HG03196 (cell line): ENCODE measurements at regions not wholly inside any gene's neighbourhood (a gene's known extent, or its start where the extent isn't known, plus 50 kb on each side); places are given as distances from the start of the nearest gene placed in this dataset.

Experiments
- ATAC-seq: cut with Tn5 transposase; IDR thresholded peaks from one replicate; pipeline ENCODE4 v1.9.1; 2021; ENCODE audit not compliant: unreplicated experiment

DNA sequence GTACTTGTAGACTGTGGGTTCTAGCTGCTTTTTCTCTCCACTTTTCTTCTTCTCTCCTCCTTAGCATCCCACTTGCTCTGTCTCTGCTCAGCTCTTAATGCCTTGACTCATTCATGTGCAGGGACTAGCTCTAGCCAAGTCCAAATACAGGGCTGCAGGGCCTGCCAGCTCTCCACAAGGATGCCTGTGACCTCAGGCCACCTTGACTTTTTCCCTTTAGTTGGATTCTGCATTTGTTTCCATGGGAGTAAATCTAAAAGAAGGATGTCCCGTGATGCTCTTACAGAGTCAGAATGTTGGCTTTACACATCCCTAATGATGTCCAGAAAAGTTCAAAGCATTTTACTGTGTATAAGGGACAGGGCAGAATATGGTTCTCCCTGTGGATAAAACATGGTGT, 101.8 kb upstream of the PREP start:
- ATAC-seq: no peak

DNA sequence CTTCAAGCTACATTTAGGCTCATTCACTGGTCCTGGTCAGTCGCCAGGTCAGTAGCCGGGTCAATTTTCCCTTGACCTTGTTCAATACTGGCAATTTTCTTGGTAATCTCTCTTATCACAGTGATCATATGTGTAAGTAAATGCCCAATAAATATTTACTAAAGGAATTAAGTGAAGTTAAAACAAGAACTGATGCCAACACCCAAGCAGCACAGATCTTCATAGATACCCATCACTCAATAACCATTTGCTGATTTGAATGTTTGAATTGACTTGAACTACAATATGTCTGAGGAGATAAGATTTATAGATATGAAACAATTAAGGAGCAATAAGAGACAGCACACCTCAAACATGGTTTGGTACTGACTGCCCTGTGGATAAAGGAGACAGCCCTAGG, 100.8 kb upstream of the PREP start:
- no peak for ATAC-seq

DNA sequence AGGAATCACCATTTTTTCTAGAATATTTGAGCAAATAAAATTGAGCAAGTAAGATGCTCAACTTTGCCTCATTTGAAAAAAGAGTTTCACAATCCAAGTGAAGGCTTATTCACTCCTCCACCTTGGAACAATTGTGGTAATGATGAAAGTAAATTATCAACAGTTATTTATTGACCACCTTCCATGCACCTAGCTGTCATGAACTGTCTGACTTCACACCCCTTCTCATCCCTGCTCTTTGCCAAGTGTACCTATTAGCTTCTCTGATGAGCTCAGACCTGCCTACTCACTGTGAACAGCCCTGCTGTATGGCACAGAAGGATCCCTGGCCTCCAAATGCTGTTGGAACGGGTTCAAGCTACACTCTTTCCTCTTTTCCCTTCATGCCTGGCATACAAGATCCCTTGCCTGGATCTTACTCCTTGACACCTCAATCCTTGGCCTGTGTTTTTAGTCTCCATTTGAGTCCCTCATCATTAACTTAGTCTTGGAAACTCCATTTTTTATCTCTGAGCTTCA, 99.0 kb upstream of the PREP start:
- no peak for ATAC-seq

DNA sequence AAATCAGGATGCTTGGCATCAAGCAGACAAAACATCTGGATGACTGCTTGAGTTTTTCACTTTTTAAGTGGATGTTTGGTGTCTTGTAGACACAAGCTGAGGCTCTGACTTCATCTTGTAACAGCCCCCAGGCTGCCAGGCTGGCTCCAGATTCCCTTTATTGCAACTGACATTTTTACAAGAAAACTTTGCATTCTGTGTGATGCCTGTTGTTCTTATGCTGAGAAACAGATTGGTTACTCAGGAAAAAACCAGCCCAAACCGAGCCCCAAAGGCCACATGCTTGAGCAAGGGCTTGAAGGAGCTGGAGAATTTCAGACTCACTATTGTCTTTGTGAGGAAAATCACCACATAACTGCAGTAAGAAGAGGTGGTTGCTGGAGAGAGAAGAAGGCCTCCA, 98.4 kb upstream of the PREP start:
- no peak for ATAC-seq

DNA sequence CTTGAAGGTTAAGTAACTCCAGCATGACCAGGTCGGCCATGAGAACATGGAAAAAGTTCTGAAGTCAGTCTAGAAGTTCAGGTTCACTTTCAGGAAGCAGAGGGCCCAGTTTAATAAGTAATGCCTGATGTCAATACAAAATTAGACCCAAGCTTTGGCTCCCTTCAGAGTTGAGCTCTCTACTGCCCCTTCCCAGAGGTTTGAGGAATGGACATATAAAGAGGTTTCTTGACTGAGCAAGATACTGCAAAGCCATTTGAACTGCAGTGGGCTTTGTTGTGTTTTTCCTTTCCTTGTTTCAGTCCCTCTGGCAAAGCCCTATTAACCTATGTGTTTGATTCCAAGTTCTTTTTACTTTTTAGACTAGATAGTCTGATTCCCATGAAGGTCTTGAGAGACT, 97.8 kb upstream of the PREP start:
- ATAC-seq: no peak

DNA sequence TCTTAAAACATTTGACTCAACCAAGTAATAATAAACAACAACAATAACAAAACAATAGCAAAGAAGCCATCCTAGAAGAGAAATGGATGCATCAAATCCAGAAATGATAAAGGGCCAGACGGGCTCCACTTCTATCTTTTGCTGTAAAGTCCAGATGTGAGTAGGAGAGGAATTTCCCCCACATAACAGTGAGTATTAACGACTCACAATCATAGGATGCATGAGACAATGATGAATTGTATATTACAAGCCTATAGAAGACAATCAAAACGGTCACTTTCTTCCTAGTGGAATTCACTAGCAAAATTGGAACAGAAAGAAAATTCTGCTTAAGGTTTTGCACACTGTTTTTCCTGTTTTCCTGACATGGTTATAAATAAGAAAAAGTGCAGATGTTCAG, 97.0 kb upstream of the PREP start:
- no peak for ATAC-seq

DNA sequence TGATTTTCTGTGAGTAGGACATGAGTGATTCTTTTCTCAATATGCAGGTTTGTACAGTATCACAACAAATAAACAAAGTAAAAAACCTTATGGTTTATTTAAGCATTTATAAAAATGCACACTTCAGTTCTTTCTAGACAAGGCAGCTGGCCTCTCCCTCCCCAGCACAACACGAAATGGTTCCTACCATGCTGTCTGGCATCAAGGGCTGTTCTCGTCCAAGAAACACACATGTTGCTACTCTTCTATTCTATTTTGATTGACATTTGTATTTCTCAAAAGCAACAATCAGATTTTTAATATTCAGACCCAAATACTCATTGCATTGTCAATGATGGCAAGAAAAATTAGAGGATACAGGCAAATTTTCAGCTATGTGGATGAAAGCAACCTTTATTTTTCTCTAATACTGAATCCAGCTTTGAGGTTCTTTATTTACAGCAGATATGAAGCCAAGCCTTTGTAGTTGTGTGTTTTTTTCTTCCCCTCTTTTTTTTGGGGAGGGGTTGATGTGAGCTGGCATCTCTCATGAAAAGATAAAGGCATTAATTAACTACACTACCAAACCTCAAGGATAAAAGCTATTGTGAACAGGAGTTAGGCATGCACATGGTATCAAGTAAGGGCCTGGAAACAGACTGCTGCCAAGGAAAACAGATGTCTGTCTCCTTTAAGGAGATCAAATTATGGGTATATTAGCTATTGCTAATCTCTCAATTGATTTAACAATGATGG, 96.4 kb upstream of the PREP start:
- ATAC-seq: no peak

DNA sequence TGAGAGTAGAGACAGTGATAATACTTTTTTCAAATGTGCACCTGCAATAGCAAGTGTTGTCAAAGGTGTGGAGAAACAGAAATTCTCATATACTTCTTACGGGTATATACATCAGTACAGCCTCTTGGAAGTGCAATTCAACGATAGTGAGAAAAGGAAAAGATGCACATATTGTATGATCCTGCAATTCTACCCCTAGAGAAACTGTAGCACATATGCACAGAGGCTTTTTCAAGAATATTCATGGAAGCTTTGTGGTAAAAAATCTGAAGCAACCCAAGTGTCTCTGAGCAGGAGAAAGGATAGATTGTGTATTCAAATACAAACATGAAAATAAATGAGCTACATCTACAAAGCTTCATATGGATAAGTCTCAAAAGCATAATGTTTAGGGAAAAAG, 94.7 kb upstream of the PREP start:
- no peak for ATAC-seq

DNA sequence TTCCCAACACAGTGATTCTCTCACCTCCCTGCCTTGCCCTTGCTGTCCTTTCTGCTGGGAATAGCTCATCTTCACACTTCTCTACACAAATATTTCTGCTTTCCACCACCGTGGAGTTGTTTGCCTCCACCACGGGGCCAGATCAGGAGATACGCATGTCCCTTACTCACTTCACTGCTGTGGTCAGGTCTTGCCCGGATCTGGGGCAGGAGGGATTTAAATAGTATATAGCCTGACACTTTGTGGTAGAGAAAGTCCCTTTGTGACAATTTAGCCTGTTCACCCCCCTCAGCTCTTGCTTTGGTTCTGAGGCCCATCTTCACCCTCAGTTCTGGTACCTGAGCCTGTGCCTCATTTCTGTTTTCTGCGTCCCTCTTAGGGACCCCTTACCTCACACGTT, 92.6 kb upstream of the PREP start:
- ATAC-seq: peak; percentile 62

DNA sequence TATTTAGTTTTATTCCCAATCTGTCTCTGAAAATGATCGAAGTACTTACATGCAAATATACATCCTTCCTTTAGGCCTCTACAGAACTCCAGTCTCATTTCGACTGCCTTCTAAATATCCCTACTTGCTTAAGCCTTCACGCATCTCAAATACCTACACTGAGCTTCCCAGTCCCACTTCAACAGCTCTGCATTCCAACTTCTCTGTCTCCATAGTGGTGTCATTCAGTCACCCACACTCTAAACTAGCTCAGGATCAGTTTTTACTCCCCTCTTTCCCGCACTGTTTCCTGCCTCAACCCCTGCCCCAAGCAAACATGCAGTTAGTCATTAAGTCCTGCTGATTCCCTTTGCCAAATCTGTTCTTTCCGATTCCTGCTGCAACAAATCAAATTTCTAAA, 91.8 kb upstream of the PREP start:
- no peak for ATAC-seq

DNA sequence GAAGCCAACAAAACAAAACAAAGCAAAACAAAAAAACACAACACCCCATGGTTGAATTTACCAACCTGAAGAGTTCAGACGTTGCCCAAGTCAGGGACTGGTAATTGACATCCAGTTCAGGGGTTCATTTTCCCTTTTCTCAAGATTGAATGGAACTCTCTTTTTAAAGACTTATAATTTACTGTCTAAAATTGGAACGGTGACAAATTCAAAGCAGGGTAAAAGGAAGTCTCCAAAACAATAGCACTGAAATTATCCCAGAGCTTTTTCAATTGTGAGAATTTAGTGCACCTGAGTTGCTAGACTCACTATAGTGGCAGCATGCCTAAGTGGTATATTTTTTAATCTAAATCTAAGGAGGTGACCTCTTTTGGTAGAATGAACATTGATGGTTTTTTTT, 90.9 kb upstream of the PREP start:
- ATAC-seq: no peak

DNA sequence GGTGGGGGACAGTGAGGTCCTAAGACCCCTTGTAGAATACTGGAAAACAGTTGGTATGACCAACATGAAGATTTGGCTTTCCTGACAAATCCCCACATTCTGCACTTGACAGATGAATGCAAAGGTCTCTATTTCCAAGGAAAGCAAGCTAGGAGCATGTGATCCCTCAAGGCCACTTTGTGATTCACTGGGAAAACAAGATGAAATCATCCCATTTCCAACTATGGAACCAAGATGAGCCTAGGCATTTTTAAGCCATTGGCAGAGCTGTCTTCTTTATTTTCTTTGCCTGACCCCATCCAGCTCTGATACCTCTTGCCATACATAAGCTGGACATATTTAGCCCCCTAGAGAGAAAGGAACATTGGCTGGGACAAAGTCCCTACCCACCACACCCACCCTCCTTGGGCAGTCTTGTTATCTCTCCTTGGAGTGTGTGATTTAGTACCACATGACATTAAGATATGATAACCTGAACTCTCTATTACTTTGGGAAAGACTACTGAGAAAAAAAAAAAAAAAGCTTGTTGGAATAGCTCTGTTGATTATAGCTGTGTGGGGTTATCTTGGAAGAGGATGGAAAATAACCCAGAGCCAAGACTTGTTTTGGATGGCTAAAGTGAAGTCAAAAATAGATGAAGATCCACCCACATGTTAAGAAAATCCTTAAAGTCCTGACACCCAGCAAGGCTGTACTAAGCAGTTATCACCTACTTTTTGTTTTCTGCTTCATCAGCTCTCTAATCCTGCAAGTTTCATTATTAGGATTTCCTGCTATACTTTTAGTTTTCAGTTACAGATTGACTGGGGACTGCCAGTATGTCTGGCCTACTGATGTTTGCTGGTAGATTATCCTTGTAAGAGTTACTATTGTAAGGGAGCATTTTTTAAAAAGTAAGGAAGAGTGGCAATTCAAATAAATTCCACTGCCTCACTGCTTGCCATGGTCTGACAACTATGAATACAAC, 90.1 kb upstream of the PREP start:
- peak; percentile 79 for ATAC-seq

DNA sequence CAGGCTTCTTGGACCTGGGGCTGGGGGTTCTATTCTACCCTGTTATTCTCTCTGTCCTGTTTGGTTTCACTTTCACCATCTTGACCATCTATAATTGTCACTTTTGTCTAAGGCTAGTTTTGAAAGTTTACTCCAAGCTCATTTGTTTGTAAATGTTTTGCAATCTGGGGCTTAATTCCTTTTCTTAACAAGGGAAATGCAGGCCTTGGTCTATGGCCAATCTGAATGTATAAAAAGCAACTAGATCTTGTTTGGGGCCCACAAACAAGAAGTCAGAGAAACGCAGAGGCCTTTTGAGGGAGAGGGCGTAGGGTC, 86.3 kb upstream of the PREP start:
- no peak for ATAC-seq

DNA sequence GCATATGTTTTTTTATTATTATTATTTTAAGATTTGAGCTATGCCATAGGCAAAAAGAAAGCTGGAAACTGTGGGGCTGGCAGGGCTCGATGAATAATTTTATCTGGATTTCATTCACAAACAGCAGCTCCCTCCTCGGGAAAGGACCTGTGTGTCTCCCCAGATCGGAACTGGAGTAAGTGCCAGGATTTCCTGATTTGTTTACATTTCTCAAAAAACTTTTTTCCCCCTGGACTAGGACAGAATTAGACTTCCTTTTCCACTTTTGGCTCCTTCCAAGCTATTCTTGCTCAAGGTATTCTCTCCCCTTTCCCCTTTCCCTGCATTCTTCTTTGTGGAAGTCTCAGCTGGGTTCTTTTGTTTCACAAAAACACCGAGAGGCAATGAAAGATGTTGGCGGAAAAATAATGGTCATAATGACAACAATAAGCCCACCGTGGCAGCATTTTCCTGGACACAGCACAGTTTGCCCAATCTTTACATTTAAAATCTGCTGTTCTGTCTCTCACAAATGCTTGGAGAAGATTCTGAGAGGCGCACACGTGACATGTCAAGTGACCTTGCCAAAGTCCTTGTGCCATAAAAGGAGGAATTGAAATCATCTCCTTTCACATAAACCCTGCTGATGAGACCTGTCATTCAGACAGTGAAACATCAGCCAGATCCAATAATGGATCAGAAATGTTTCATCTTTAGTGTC, 85.8 kb upstream of the PREP start:
- ATAC-seq: no peak

DNA sequence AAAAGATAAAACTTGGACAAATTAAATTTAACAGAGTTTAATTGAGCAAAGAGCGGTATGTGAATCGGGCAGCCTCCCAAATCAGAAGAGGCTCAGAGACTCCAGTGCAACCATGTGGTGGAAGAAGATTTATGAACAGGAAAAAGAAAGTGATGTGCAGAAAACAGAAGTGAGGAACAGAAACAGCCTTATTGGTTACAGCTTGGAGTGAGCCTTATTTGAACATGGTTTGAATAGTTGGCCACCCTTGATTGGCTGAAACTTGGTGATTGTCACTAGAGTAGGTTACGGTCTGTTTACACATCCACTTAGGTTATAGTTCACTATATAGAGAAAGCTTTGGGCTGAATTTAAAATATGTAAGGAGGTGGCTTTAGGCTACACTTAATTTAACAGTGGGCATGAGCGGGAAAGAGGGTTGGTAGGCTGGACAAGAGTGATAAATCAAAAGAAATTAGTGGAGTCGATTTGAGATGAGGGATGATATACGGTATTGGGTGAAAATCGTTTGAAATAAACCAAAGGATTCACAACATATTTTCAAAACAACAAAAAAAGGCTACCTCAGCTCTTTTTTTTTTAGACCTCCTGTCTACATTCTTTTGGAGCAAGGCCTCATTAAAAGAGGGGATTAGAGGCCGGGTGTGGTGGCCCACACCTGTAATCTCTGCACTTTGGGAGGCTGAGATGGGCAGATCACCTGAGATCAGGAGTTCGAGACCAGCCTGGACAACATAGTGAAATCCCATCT, 84.3 kb upstream of the PREP start:
- no peak for ATAC-seq

DNA sequence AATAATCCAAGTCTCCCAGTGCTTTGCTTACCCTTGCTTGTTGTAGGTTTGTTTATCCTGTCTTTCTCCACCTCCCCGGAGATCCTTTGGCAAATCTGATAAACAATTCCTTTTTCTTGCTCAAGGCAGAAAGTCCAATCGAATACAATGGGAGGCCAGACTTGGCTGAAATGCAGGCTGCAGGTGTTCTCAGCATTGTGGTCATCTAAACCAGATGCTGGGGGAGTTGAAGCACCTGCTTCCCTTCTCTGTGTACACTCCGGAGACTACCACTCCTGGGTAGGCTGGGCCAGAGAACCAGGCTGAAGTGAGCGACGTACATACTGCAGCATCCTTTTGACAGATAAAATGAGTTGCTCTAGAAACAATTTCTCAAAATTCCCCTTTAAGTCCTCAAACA, 82.6 kb upstream of the PREP start:
- ATAC-seq: peak; percentile 53

DNA sequence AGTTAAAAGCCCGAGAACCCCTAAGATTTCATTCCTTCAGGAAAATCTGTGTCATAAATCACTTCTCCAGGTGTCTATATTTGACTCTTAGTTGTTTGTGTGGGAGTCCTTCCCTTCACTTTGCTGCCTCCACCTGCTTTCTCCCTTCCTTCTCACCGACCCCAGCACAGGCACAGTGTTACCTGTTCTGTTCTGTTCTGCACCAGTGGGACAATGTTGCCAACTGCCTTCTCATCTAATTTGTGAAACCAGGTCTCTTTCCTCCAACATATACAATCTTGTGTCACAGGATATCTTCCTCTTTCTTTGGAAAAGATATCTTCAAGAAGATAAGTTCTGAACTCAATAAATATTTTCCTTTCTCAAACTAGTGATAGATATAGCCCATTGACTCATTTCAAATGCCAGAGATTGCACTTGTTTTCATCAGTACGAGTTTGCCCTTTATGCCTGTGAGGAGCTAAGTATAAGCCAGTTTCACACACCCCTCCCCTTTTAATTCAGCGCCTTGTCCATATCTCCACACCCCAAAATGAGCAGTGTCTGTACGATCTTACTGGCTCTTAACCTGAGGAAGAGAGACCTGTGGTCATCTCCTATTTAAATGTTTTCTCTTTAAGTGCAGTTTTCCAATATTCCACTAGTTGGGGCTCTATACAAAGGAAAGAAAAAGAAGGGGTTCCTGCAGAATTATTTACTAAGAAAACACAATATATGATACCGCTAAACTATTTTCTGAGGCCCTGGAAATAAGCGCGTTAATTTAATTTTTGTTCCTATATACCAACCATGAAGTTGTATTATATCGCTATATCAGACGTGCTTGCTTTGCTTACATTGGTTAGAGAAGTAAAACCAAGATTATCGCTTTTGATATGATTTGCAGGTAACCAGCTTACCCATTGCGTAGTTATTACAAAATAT, 81.6 kb upstream of the PREP start:
- ATAC-seq: peak; percentile 39

DNA sequence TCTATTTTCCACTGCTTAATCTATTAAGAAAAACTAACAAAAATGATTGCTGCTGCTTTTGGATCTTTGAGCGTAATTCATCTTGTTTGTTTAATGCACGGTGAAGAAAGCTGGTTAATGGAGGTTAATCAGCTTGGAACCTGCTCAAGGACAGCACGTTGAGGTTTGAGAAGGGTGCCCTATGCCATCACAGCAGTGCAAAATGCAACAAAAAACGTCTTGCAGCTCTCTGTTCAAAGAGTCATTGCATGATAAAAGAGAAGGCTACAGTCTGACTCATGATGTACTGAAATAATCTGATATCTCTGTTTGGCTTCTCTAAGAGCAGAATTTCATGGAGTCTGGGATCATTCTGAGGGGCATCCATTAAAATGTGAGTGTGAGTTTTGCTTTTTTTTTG, 80.6 kb upstream of the PREP start:
- no peak for ATAC-seq

DNA sequence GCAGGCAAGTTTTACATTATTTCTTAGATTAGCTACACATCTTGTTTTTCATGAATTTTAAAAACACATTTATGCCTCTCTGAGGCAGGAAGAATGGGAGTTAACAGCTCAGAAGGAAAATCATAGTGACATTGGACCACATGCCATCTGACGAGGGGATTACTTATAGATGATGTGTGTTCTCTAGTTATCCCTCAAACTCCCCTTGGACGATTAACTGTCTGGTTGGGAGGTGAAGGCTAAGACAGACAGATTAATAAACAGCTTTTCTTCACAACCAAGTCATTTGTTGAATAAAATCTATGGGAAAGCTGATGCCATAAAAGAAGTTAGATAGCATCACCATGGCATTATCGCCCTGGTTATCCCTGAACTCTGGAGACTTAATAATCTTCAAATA, 80.0 kb upstream of the PREP start:
- no peak for ATAC-seq
